Suprapubic skin (tissue), 4 donors: ENCODE measurements at regions not wholly inside any gene's neighbourhood (a gene's known extent, or its start where the extent isn't known, plus 50 kb on each side); places are given as distances from the start of the nearest gene placed in this dataset.
A peak's percentile ranks its signal among the peaks of the same experiment; 100 is the strongest.

ENCODE experiments used
- DNase-seq, 2 donors: peaks; one replicate each; pipeline ENCODE4 v3.0.0-alpha.2; 2019; ENCODE audit warnings: low spot score in 2 of 2
- H3K27ac ChIP-seq: fragments of 200-600 bp; sonication (generic); one replicate; pipeline ENCODE4 v1.5.1; 2019
- H3K27me3 ChIP-seq: fragments of 200-600 bp; sonication (generic); one replicate; pipeline ENCODE4 v1.5.1; 2019
- H3K36me3 ChIP-seq: fragments of 200-600 bp; sonication (generic); one replicate; pipeline ENCODE4 v1.5.1; 2019
- H3K4me1 ChIP-seq: fragments of 200-600 bp; sonication (generic); one replicate; pipeline ENCODE4 v1.5.1; 2019
- H3K4me3 ChIP-seq: fragments of 200-600 bp; sonication (generic); one replicate; pipeline ENCODE4 v1.5.1; 2019; ENCODE audit warnings: mild to moderate bottlenecking
- H3K9me3 ChIP-seq: fragments of 200-600 bp; sonication (generic); one replicate; pipeline ENCODE4 v1.5.1; 2019
- EP300 ChIP-seq: sonication (generic); formaldehyde crosslinking; IDR thresholded peaks from one replicate; pipeline ENCODE4 v1.6.1; 2017; ENCODE audit warnings: antibody characterized with exemption
- POLR2A ChIP-seq, 2 donors: fragments of 450-650 bp; IDR thresholded peaks; one replicate each; pipeline ENCODE4 v1.6.1; 2017; ENCODE audit warnings: antibody characterized with exemption in 2 of 2, mild to moderate bottlenecking in 2 of 2, moderate library complexity in 2 of 2
- POLR2AphosphoS5 ChIP-seq, 3 donors: sonication (generic); formaldehyde crosslinking; IDR thresholded peaks; one replicate each; pipeline ENCODE4 v1.6.1; 2017; ENCODE audit warnings: antibody characterized with exemption in 3 of 3
- WGBS: methylation state at CpG from one replicate; pipeline ENCODE4 v1.1.5; 2018; 5-methylcytosine and 5-hydroxymethylcytosine counted together
- TF ChIP-seq, protein P1 (sequence below), 2 donors: fragments of 200-600 bp in 1 of 2; fragments of 450-650 bp in 1 of 2; sonication (generic) in 1 of 2; IDR thresholded peaks; one replicate each; pipeline ENCODE4 v1.5.1; 2016 to 2019; ENCODE audit warnings: antibody characterized with exemption in 2 of 2, mild to moderate bottlenecking in 1 of 2, moderate library complexity in 1 of 2

DNA sequence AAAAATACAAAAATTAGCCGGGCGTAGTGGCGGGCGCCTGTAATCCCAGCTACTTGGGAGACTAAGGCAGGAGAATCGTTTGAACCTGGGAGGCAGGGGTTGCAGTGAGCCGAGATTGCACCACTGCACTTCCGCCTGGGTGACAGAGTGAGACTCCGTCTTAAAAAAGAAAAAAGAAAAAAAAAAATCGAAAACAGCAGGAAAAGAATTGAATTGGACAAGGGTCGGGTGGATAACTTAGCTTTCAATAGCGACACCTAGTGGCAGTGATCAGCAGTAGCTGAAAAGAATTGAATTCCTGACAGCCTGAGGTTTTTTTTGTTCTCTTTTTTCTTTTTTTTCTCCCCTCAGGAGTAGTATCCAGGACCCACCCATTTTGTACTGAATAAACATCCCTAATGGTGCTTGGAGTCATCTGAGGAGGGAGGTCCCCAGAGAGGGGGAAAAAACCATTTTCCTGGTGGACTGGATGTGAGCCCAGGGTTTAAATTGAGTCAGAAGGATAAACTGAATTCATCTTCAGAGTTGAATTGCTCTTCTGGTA, 55.1 kb downstream of the CYCS start:
- no peaks in the 10 kb centered on the region for H3K9me3 ChIP-seq
- whole genome bisulfite sequencing, result 24% methylated on average over 11 of the region's 11 CpGs
- H3K27me3 ChIP-seq, result no peaks in the 10 kb centered on the region
- peak overlapping the region; percentile 24 for H3K27ac ChIP-seq
- TF ChIP-seq, protein P1, sequence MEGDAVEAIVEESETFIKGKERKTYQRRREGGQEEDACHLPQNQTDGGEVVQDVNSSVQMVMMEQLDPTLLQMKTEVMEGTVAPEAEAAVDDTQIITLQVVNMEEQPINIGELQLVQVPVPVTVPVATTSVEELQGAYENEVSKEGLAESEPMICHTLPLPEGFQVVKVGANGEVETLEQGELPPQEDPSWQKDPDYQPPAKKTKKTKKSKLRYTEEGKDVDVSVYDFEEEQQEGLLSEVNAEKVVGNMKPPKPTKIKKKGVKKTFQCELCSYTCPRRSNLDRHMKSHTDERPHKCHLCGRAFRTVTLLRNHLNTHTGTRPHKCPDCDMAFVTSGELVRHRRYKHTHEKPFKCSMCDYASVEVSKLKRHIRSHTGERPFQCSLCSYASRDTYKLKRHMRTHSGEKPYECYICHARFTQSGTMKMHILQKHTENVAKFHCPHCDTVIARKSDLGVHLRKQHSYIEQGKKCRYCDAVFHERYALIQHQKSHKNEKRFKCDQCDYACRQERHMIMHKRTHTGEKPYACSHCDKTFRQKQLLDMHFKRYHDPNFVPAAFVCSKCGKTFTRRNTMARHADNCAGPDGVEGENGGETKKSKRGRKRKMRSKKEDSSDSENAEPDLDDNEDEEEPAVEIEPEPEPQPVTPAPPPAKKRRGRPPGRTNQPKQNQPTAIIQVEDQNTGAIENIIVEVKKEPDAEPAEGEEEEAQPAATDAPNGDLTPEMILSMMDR (IDR thresholded peaks at IDR 0.05), result peak; percentile 72 to 81
- no peak for TF ChIP-seq POLR2A (IDR thresholded peaks at IDR 0.05)
- H3K4me3 ChIP-seq, result no peak overlapping the region
- H3K36me3 ChIP-seq, result no peaks in the 10 kb centered on the region
- peaks cover 9% of the 10 kb centered on the region for H3K4me1 ChIP-seq
- no peak for DNase-seq

DNA sequence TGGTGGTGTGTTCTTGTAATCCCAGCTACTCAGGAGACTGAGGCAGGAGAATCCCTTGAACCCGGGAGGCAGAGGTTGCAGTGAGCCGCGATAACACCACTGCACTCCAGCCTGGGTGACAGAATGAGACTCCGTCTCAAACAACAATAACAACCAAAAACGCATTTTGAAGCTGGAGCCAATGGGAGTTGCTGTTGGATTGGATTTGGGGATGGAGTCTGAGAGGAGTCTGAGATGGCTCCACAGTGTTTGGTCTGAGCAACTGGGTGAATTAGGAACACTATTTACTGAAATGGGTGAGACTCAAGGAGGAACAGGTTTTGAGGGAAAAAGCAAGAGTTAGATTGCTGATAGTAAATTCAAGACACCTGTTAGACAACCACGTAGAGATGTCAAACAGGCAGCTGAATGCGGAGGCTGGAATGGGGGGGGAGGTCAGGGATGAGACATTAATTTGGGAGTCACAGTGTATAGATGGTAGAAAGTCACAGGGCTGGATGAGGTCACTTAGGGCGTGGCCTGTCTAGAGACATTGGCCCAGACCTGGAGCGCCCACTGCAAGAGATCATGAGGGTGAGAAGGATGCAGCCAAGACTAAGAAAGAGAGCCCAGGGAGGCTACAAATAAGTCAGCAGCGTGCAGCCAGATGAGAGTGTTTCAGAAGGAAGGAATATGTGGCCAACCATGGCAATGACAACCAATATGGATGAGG, 56.4 kb downstream of the CYCS start:
- 83% methylated on average over 10 of the region's 10 CpGs for WGBS
- TF ChIP-seq, protein P1 (IDR thresholded peaks at IDR 0.05), result no peak
- TF ChIP-seq EP300 (no peak), POLR2AphosphoS5 (IDR thresholded peaks at IDR 0.05) (no peak), POLR2A (IDR thresholded peaks at IDR 0.05) (no peak)
- Histone ChIP-seq H3K4me3 (no peak overlapping the region), H3K27ac (no peak overlapping the region), H3K36me3 (no peaks in the 10 kb centered on the region), H3K9me3 (no peaks in the 10 kb centered on the region), H3K4me1 (peaks cover 9% of the 10 kb centered on the region), H3K27me3 (no peaks in the 10 kb centered on the region)
- no peak for DNase-seq

DNA sequence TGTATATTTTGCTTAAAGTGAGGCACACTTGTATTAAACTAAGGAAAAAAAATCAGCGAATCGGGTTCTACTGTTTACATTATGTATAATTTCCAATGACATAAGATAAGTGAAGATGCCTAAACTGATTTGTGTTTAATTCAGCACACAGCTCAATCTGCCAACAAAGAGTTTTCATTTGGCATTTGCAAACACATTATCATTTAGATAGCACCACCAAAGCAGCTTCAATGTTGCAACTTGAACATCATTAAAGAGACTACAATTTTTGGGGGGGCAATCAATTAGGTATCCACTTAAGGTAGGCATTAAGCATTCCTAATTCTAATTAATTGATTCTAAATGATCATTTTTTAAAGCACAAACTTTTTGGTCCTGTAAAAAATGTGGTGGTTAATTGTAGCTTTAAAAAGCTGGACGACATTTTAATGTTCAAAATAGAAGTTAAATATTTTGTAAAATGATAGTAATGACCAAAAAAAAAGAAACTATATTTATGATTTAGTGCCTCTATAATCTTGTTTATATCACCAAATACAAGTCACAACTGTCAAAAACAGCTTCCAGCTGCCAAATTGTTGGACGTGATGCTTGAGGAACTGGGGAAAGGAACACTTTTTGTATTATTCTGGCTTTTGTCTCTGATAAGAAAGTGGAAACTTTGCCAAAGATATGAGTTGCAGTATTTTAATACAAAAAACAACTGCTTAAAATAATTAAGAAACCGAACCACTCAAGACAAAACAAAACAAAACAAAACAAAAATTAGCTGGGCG, 57.1 kb downstream of the CYCS start:
- 75% methylated on average over 6 of the region's 6 CpGs for WGBS
- Histone ChIP-seq H3K4me3 (no peak overlapping the region), H3K27me3 (no peaks in the 10 kb centered on the region), H3K9me3 (no peaks in the 10 kb centered on the region), H3K27ac (no peak overlapping the region), H3K4me1 (peaks cover 9% of the 10 kb centered on the region), H3K36me3 (no peaks in the 10 kb centered on the region)
- no peak for DNase-seq
- no peak for TF ChIP-seq EP300
- TF ChIP-seq, protein P1 (IDR thresholded peaks at IDR 0.05), result no peak
- no peak for TF ChIP-seq POLR2A (IDR thresholded peaks at IDR 0.05)
- TF ChIP-seq POLR2AphosphoS5 (IDR thresholded peaks at IDR 0.05), result no peak

DNA sequence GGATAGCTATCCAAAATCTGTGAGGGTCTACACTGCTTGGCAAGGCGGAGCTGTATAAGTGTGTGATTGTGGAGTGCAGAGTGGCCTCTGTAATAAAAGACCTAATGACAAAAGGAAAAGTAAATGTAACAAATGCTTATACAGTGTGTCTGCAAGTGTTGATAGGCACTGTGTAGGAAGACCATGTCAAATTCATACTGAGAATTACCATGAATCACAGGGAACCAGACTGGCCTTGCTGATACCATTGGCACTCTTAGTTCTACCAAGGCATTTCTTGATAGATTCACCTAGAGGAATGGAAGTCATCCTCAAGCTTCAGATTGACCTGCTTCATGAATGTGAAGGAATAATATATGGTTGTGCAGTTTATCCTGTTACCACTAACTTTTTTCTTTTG, 58.8 kb downstream of the CYCS start:
- Histone ChIP-seq H3K9me3 (no peaks in the 10 kb centered on the region), H3K4me1 (peaks cover 9% of the 10 kb centered on the region), H3K27ac (no peak overlapping the region), H3K4me3 (no peak overlapping the region), H3K36me3 (no peaks in the 10 kb centered on the region), H3K27me3 (no peaks in the 10 kb centered on the region)
- 94% methylated on average over 1 of the region's 1 CpG for WGBS
- no peak for DNase-seq
- TF ChIP-seq EP300 (no peak), POLR2A (IDR thresholded peaks at IDR 0.05) (no peak), POLR2AphosphoS5 (IDR thresholded peaks at IDR 0.05) (no peak)
- TF ChIP-seq, protein P1 (IDR thresholded peaks at IDR 0.05), result no peak

DNA sequence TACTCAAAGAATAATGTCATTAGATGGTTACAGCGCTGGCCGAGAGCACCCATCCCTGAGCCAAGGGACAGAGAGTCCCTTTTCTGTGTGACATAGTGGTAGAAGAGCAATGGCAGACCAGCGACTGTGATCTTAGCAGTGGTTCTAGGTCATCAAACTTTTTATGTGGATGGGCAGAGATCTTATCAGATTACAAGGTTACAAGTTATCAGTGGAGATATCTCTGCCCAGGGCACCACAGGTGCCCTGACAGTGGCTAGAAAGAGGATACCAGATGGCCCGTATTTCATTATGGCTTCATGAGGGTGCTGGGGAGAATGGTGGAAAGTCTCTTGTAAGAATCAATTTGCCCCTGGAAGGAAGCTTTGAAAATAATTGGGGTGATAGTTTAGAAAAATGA, 62.7 kb downstream of the CYCS start:
- H3K4me3 ChIP-seq, result no peak overlapping the region
- DNase-seq, result no peak
- TF ChIP-seq POLR2A (IDR thresholded peaks at IDR 0.05) (no peak), EP300 (no peak), POLR2AphosphoS5 (IDR thresholded peaks at IDR 0.05) (no peak)
- TF ChIP-seq, protein P1 (IDR thresholded peaks at IDR 0.05), result no peak
- no peaks in the 10 kb centered on the region for H3K36me3 ChIP-seq
- WGBS, result 78% methylated on average over 4 of the region's 4 CpGs
- H3K9me3 ChIP-seq, result no peaks in the 10 kb centered on the region
- H3K4me1 ChIP-seq, result no peaks in the 10 kb centered on the region
- no peak overlapping the region for H3K27ac ChIP-seq
- H3K27me3 ChIP-seq, result peaks cover 3% of the 10 kb centered on the region
